GM12874 (cell line): ENCODE measurements at regions not wholly inside any gene's neighbourhood (a gene's known extent, or its start where the extent isn't known, plus 50 kb on each side); places are given as distances from the start of the nearest gene placed in this dataset.

Source experiments
- TF ChIP-seq, protein P1 (sequence below): IDR thresholded peaks from 2 replicates; pipeline ENCODE4 v1.5.1; 2011; ENCODE audit warnings: low read depth, mild to moderate bottlenecking, control low read depth, low read length, moderate library complexity; ENCODE audit not compliant: insufficient read depth

DNA sequence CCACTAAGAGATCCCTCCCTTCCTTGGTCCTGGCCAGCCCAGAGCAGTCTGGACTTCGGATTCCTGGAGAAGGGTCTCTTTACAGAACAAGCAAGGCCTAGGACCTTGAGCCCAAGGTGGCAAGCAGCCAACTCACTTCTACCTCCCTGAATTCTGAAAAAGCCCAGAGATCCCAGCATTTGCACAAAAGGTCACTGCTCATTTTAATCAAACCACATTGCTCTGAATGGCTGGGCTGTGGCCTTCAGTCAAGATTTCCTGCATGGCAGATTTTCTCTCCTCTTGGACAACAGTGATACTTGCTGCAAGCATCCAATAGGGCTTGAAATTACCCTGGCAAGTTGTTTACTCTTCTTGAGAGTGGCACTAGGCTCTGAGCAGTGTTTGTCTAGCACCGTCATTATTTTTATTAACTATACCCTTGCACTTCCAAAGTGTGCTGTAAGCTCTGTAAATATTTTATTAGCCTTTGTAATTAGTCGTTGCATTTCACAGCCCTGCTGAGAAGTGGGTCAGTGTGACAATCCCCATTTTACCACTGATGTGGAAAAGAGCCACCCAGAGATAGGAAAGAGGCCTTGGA is 274.7 kb upstream of the CTNNB1 start:
- TF ChIP-seq, protein P1, sequence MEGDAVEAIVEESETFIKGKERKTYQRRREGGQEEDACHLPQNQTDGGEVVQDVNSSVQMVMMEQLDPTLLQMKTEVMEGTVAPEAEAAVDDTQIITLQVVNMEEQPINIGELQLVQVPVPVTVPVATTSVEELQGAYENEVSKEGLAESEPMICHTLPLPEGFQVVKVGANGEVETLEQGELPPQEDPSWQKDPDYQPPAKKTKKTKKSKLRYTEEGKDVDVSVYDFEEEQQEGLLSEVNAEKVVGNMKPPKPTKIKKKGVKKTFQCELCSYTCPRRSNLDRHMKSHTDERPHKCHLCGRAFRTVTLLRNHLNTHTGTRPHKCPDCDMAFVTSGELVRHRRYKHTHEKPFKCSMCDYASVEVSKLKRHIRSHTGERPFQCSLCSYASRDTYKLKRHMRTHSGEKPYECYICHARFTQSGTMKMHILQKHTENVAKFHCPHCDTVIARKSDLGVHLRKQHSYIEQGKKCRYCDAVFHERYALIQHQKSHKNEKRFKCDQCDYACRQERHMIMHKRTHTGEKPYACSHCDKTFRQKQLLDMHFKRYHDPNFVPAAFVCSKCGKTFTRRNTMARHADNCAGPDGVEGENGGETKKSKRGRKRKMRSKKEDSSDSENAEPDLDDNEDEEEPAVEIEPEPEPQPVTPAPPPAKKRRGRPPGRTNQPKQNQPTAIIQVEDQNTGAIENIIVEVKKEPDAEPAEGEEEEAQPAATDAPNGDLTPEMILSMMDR = no peak

DNA sequence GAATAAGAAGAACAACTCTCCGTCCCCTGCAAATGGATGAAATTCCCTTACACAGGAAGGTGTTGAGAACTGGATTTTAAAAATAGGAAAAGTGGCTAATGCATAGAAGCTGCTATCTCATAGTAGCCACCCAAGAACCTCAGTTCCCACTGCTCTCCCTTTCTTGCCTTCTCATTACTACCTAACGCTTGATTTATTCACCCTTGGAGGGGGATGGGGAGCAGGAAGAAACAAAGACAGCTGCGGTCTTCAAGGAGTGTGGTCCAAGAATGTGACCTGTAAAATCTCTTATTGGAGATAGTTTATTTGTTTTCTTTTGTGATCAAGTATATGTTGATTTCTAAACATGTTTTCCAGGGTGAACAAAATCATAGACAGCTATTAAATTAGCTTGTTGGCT is 274.1 kb upstream of the CTNNB1 start:
- TF ChIP-seq, protein P1 = no peak

GRCh38 chr3:40930131-40930538 is 269.2 kb upstream of the CTNNB1 start:
- TF ChIP-seq, protein P1 = no peak

- TF ChIP-seq, protein P1 = no peak
These were observed 268.5 kb upstream of the CTNNB1 start for GRCh38 chr3:40930756-40931155.

GRCh38 chr3:40938591-40938990 is 260.7 kb upstream of the CTNNB1 start:
- TF ChIP-seq, protein P1 = no peak

- TF ChIP-seq, protein P1 = no peak
These were observed 260.1 kb upstream of the CTNNB1 start for GRCh38 chr3:40939030-40939740.

DNA sequence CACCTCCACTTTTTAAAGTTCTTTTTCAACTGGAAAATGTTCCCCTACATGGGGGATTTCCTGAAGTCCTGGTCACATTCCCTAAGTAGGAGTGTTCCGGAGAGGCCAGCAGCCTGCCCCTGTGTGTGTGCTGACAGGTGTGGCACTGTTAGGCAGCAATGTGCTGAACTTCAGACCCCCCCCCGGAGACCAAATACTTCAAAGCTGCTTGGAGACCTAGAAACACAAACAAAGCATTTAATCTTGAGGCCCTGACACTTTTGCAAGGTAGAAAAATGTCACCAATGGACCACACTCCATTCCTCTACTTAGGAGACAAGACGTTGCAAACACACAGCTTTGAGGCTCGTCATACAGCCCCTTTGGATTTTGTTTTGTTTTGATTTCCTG is 259.6 kb upstream of the CTNNB1 start:
- TF ChIP-seq, protein P1 = no peak
